Muscle of back (tissue), 3 donors: ENCODE measurements at regions not wholly inside any gene's neighbourhood (a gene's known extent, or its start where the extent isn't known, plus 50 kb on each side); places are given as distances from the start of the nearest gene placed in this dataset.
A peak's percentile ranks its signal among the peaks of the same experiment; 100 is the strongest.
"Not testable (repeated sequence)": the region's sequence is repeated elsewhere in the genome, so short reads cannot be mapped to it uniquely, and the experiment has no call there.

Source experiments
- DNase-seq, 3 donors: peaks; one replicate each; pipeline versions ENCODE4 v3.0.0 to v3.0.0-alpha.2; 2013

DNA sequence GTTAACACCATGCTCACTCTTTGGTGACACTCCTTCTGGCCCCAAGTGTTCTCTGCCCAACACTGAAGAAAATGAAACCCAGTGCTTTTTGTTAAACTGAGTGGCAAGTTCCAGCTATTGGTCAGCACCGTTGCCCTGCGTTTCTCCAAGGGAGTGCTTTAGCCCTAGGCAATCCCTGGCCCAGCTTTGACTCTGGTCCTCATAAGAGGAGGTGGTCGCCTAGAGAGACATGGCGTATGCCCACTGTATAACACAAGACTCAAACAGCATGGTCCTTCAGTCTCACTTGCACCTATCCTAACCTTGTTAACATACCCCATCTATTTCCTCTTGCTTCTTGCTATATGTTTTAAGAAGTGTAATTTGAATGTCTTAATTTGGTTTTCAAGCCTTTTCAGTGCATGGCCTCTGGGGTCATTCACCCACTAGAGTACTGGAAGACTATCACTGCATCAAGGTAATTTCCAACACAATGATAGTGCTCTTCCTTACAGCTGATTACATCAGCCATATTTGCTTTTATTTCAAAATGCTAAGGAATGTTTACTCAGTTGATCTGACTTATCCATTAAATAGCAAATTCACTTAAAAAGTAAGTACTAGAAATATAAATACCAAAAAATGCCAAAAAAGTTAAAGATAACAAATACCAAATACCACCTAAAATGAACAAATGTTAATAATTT, 190.5 kb upstream of the SOX21 start:
- no peak for DNase-seq

DNA sequence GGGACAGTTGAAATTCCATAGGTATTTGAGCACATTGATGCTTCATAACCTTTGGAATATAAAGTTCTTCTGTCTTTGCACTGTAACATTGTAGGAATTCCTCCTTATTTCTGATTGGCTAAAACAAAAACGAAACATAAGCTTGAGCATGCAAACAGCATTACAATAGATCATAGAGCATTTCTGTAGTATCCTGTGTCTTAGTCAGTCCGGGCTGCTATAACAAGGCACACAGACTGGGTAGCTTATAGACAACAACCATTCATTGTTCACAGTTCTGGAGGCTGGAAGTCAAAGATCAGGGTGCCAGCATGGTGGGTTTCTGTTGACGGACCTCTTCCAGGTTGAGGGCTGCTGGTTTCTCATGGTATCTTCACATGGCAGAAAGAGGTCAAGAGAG, 188.7 kb upstream of the SOX21 start:
- no peak for DNase-seq

DNA sequence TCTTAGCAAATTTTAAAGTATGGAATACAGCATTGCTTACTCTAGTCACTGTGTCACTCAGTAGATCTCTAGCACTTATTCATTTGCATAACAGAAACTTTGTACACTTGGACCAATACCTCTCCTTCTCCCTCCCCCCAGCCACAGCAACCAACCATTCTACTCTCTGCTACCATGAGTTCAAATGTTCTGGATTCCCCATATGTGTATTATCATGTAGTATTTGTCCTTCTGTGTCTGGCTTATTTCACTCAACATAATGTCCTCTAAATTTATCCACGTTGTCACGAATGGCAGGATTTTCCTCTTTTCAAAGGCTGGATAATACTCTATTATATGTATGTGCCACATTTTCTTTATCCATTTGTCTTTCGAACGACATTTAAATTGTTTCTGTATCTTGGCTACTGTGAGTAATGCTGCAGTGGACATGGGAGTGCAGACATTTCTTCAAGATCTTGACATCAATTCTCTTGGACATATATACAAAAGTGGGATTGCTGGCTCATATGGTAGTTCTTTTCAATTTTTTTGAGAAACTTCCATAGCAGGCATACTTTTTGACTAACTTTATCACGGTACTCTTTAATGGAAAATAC, 184.5 kb upstream of the SOX21 start:
- no peak for DNase-seq

DNA sequence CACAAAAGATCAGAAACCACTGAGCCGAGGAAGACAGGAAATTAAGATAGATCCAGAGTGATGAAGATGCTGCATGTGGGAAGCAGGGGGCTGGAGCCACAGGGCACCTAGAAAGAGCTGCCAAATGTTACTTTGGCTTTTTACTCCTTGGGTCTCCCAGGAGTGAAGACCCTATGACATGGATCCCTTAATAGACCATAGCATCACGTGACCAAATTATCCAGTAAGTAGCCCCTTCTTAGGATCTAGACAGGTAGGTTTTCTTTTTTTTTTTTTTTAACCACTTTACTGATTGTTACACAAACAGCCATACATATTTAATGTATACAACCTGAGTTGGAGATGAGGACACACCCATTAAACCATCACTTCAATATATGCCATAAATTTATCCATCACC, 183.9 kb upstream of the SOX21 start:
- no peak for DNase-seq

DNA sequence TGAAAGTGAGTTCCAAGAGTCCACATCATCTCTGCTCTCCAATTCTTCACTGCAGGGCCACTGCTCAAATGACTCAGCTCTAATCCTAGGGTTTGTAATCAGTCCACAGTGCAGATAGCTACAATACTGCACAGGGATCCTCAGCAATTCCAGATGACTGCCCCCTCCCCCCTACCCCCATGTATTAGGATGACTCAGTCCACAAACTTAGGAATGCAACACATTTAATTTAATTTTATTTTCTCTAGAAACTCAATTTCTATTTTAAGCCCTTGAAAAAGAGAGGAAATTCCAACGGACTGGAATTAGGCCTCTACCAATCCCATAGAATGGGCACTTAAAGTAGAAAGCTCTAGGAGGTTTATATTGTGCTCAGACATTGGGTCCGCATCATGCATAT, 173.8 kb upstream of the SOX21 start:
- DNase-seq = peak in 1 of 3 donors; percentile 76

DNA sequence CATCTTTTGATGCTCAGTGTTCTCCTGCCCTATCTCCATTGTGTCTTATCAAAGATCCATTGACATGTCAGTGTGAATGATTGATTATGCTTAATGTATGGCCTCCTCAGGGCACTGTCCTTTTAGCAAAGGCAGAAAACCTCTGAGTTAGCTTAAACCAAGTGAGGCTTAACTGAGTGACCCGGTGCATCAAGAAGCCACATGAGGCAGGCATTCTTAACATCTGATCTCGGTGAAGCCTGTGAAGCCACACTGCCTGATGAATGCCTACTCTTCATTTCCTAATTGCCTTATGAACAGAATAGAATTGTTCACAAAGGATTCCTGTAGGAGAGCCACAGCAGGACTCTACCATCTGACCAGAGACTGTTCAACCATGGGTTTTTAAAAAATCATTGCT, 168.1 kb upstream of the SOX21 start:
- DNase-seq = no peak

DNA sequence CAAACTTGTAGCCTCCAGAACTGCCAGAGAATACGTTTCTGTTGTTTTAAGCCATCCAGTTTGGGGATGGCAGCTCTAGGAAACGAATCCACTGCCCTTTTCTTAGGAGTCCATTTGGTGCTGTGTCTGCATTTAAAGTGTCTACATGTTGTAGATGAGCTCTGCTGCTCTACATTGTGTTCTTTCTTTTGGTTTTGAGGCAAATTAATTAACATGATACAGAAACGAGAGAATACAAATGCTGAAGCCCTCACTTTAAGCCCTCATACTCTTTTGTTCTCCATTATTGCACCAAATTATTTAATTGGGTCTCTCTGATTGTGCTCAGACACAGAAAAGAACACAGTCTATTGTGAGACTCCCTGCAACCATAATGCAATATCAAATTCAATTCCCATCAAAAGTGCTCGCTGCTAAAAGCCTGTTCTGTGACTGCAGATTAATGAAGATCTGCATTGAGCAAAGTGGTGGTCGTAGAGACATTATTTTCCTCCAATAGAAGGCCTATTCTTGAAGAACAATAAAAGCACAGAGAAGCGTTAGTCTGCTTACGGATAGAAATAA, 166.3 kb upstream of the SOX21 start:
- no peak for DNase-seq

DNA sequence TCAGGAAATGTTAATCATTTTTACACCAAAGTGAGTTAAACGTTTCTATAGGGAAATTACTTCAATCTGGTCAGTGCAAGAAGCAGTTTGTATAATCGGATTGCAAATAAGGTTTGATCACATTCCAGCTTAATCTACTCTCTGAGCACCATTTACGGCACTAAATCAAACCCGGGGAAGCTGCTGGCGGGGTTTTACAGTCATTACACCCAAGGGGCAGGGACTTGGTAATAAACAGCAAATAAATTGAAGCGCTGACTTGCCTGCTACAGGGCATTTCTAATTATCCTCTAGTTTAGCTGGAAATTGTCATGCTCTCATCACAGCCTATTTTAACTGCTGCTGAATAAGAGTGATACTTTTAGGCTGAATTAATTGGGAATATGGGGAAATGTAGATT, 152.1 kb upstream of the SOX21 start:
- no peak for DNase-seq

DNA sequence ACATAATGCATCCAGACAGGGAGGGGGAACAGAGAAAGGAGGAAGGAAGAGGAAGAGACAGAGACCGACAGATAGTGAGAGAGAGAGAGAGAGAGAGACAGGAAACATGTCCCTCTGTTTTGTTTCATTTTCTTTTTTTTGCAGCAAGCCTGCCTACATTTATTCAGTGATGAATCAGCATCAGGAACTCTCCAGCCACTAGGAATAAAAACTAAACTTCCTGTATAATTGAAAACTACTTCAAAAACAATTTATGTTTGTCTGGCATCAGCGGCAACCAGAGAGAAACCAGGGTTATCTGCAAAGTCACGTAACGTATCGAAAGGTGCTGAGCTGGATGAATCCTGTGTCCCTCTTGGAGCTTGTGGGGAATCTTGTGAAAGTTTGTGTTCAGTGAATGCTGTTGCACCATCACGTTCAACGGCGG, 148.6 kb upstream of the SOX21 start:
- DNase-seq = peak in 1 of 3 donors; percentile 36

DNA sequence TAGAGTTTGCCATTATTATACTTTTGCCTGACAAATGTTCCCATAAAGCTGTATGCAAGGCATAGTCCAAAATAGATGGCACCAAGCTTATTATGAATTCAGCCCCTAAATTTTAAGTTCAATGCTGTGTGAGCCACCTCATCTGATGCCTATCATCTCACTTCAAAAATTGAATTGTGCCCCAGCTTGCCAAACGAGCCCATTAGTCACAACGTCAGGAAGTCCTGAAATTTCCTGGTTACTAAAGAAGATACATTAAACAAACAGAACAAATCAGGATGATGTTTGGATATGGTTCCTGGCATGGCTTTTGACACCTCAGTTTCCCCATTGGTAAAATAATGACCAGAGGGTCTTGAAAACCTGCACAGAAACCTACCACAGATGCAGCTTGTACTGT, 147.5 kb upstream of the SOX21 start:
- no peak for DNase-seq

DNA sequence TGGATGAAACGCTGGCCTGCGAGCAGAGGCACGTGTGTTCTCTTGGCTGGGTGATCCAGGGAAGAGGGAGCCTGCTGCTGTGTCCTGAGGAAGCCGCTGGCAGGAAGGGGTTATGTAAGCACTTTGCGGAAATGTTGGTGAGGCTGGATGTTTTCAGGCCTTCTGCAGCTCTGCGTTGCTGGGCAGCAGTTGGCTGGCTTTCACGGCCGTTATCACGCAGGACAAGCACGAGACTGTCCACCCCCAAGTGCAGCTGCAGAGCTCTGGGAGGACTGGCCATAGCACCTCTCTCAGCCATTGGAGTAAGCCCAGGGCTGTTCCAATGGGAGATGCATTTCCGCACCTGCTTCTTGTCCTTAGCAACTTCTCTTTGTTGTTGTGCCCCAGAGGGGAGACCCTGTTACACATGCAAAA, 146.9 kb upstream of the SOX21 start:
- peak; percentile 11 to 72 (median 39) for DNase-seq

DNA sequence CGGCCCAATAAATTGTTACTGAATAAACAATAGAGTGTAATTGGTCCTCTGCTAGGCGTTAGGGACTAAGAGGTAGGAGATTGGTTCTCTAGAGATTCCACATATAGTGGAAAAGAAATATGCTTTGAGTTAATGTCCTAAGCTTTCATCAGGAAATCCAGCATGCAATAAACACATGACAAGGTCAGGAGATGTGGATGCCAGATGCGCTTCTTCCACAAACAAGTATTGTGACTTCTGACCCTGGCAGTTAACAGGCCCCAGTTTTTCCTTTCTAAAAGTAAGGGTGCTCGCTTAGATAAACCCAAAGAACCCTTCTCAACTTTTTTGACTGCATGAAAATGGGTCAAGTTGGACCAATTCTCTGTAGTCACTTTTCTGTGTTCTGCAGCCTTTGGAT, 146.5 kb upstream of the SOX21 start:
- DNase-seq = no peak

DNA sequence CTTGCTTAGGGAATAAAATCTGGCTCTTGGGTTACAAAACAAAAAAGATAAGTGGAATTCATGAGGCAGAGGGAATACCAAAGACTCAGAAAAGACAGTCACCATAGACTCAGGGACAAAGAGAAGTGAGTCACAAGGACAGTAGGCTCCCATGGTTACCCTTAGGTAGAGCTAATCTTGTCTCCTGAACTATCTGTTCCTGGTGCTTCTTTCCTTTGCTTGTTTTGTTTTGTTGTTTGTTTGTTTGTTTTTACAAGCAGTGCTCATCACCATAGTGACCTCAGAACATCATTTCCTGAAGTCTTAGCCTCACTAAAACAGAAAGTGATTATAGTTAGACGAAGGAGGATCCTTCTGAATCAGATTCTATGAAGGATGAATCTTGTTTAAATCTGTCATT, 142.3 kb upstream of the SOX21 start:
- no peak for DNase-seq

DNA sequence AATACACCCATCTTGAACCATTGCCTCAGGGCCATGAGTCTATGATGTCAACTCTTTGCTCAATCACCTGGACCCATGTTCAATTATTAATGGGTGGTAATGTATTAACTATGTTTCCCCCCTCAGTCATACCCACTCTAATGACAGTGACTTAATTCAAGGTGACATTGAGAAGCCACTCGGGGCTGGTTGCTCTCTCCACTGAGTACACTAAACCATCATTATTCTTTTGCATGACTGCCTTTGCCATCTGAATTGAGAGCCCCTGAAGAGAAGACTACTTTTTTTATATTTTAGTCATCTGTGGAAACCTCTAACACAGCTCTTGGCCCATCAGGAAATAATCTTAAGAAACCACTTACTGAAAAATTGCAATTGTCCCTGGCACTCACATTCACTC, 139.2 kb upstream of the SOX21 start:
- no peak for DNase-seq

DNA sequence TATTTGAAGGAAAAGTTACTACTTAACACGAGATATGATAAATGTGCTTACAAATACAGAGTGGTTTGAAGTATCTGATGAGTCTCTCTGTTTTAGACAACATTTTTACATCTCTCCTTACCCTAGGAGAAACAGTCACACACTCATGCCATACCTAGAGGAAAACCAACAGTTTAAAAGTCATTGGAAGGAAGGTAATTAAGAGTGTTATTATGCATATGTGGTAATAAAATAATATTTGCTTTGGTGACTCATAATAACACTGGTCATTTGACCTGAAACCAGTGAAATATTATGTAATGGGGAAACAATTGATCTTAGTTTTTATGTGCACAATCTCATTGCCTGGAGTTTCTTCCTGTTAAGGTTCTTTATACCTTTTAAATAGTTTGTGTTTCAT, 136.9 kb upstream of the SOX21 start:
- DNase-seq = no peak

DNA sequence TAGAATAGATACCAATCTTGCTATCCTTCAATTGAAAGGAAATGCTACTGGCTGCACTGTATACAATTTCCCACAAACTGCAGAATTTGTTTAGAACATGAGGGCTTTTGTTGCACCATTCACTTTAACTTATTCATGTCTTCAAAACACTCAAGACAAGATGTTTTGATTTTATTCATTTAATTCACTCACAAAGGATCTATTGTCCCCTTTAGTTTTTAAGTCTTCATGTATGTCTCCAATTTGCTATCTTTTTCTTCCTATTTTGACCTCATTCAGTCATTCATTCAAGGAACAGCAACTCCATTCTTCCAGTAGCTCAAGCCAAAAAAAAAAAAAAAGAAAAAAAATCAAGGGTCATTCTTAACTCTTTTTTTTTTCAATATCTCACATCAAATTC, 130.6 kb upstream of the SOX21 start:
- no peak for DNase-seq

DNA sequence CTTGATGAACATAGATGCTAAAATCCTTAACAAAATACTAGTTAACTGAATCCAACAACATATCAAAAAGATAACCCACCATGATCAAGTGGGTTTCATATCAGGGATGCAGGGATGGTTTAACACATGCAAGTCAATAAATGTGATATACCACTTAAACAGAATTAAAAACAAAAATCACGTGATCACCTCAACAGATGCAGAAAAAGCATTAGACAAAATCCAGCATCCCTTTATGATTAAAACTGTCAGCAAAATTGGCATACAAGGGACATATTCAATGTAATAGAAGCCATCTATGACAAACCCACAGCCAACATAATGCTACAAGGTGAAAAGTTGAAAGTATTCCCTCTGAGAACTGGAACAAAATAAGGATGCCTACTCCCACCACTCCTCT, 124.7 kb upstream of the SOX21 start:
- not testable (repeated sequence) for DNase-seq

DNA sequence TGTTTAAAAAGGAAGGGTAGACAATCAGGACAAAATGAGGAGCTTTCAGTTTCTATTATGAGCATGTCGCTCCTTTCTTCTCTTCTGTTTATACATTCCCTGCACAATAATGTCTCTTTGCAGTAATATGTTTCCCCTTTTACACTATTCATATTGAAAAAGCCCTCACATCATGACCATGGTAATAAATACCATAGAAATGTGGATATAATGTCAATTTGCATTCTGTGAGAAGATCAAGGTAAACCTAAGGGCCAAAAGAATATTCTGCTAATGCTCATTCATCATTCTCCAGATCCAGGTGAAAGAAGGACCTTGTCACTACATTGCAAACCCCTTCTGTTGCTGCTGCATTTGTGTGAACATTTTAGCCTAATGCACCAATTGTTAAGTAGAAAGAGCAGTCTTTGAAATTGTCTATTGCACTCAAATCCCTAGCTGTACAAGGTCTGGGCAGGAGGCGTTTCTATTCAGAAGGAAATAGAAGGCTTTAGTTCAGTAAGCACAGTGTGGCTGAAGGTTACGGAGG, 117.6 kb upstream of the SOX21 start:
- DNase-seq = no peak

DNA sequence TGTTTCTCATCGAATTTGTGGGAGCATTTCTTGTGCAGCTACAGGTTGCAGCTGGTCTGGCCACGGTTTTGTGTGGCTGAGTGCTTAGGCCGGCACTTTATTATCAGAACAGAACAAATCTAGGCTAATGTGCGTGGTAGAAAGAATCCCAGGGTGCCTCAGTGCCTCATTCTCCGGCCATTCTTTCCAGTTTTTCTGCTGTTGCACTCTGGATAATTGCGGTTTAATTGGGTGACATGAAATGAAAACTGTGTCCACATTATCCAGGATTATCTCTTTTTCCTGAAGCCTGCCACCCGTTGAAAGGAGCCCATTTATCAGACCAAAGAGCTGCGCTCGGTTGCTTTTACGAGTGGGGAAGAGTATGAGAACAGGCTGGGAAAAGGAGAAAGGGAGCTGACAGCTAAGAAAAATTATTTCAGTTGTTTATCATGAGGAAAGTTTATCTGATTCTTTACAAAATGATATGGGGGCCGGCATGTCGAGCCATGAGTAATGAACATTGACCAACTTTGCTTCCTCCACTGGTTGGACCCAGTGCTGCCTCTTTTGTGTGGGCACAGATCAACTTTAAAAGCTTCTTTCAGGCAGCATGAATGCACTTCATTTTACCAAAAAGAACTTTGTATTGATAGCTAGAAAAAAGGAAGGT, 117.0 kb upstream of the SOX21 start:
- DNase-seq = no peak

DNA sequence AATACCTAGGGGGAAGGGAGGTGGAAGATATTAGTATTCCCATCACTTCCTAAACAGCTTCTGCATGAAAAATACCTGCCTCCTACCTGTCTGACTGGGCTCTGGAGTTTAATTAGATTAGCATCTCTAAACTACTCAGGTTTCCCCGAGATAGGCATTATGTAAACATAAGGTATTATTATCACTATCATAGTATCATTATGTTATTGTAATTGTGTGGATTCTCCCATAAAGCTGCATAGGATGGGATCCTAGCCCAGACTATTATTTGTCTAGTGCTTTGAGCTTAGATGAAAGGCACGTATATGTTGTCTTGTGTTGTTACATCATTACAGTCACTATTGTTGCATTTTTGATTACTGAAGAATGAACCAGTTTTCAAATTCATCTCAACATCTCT, 115.2 kb upstream of the SOX21 start:
- DNase-seq = no peak

DNA sequence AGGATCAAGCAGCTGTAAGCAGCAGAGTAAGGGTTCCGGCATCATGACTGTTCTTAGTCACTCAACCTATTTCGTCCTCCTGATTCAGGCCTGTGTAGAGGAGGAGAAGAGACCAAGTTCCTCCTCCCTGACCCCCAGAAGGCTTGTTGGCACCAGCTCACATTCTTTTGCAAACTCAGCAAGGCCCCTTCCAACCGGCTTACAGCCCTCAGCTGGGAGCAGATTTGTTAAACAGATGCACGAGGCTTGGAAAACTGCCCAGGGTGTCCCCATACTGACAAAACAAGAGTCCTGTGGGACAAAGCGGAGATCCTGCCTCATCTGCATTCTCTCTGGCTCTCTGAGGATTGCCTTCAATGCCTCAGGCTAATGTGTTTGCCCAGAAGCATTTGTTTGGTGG, 113.2 kb upstream of the SOX21 start:
- DNase-seq = peak; percentile 28 to 84 (median 44)

DNA sequence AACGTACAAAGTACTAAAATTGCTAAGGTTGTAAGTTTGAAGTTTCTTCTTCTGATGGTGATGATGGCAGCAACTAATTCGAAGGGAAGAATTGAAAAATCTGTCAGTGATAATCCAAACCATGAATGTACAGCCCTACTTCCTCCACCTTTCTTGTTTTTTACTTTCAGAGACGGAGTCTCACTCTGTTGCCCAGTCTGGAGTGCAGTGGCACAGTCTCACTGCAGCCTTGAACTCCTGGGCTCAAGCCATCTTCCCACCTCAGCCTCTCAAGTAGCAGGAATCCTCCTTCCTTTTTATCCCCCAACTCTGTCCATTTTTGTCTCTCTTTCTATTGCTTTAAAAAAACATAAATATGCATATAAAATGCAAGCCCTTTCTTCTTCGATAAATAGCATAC, 112.3 kb upstream of the SOX21 start:
- DNase-seq = no peak

DNA sequence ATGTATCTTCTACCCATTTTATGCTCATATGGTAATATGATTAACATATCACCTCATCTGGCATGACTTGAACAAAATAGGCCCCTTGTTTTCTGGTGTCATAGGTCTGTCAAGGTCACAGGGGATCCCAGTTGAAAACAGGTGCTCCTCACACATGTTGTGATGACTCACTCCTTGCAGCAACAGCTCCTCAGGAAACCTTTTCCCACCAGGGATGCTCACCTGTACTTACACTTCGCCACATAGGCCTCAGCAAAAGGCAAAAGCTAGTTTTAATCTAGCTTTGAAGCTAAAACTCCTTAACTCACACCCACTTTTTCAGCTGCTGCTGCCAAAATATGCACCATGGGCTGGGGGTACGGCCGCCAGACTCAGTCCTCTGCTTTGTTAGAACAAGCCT, 110.0 kb upstream of the SOX21 start:
- no peak for DNase-seq
